ELR (cell line): ENCODE measurements at regions not wholly inside any gene's neighbourhood (a gene's known extent, or its start where the extent isn't known, plus 50 kb on each side); places are given as distances from the start of the nearest gene placed in this dataset.

Experiments used
- DNase-seq: peaks from one replicate; pipeline ENCODE4 v3.0.0-alpha.2; 2015; ENCODE audit warnings: low read depth

GRCh38 chr9:99713838-99714306, 107.8 kb upstream of the NR4A3 start:
- DNase-seq: peak; percentile 39

- DNase-seq: no peak
These were observed 103.1 kb upstream of the NR4A3 start for GRCh38 chr9:99718631-99719030.

- peak; percentile 20 for DNase-seq
These were observed 101.1 kb upstream of the NR4A3 start for GRCh38 chr9:99720455-99721050.

GRCh38 chr9:99721898-99722297, 99.8 kb upstream of the NR4A3 start:
- no peak for DNase-seq

- DNase-seq: no peak
These were observed 98.8 kb upstream of the NR4A3 start for GRCh38 chr9:99722877-99723276.

- DNase-seq: no peak
These were observed 97.0 kb upstream of the NR4A3 start for GRCh38 chr9:99724640-99725039.

GRCh38 chr9:99725852-99726251, 95.8 kb upstream of the NR4A3 start:
- no peak for DNase-seq

GRCh38 chr9:99726758-99727157, 94.9 kb upstream of the NR4A3 start:
- DNase-seq: no peak

- no peak for DNase-seq
These were observed 91.6 kb upstream of the NR4A3 start for GRCh38 chr9:99730062-99730461.

- DNase-seq: no peak
These were observed 89.7 kb upstream of the NR4A3 start for GRCh38 chr9:99731950-99732349.

GRCh38 chr9:99732715-99733114, 89.0 kb upstream of the NR4A3 start:
- no peak for DNase-seq

- no peak for DNase-seq
These were observed 86.6 kb upstream of the NR4A3 start for GRCh38 chr9:99735041-99735440.

GRCh38 chr9:99736291-99736690, 85.4 kb upstream of the NR4A3 start:
- DNase-seq: no peak

GRCh38 chr9:99737649-99738048, 84.0 kb upstream of the NR4A3 start:
- no peak for DNase-seq

GRCh38 chr9:99743006-99743405, 78.7 kb upstream of the NR4A3 start:
- DNase-seq: no peak

- no peak for DNase-seq
These were observed 78.2 kb upstream of the NR4A3 start for GRCh38 chr9:99743455-99743854.

GRCh38 chr9:99744132-99744531, 77.6 kb upstream of the NR4A3 start:
- no peak for DNase-seq

- no peak for DNase-seq
These were observed 76.6 kb upstream of the NR4A3 start for GRCh38 chr9:99745085-99745484.

GRCh38 chr9:99746406-99746805, 75.3 kb upstream of the NR4A3 start:
- no peak for DNase-seq

GRCh38 chr9:99748266-99748665, 73.4 kb upstream of the NR4A3 start:
- peak; percentile 10 for DNase-seq

GRCh38 chr9:99748676-99749075, 73.0 kb upstream of the NR4A3 start:
- no peak for DNase-seq

GRCh38 chr9:99749641-99750040, 72.0 kb upstream of the NR4A3 start:
- DNase-seq: no peak

- DNase-seq: no peak
These were observed 71.2 kb upstream of the NR4A3 start for GRCh38 chr9:99750526-99750925.

- DNase-seq: peak; percentile 81
These were observed 69.1 kb upstream of the NR4A3 start for GRCh38 chr9:99752417-99753109.
